GM19395 (cell line): ENCODE measurements at regions not wholly inside any gene's neighbourhood (a gene's known extent, or its start where the extent isn't known, plus 50 kb on each side); places are given as distances from the start of the nearest gene placed in this dataset.

Experiments used
- ATAC-seq: cut with Tn5 transposase; IDR thresholded peaks from one replicate; pipeline ENCODE4 v1.9.1; 2021; ENCODE audit warnings: mild to moderate bottlenecking, moderate library complexity; ENCODE audit not compliant: unreplicated experiment

GRCh38 chr1:68551459-68551858 is 54.6 kb upstream of the DEPDC1 start:
- ATAC-seq = no peak

GRCh38 chr1:68558321-68559026 is 61.6 kb upstream of the DEPDC1 start:
- ATAC-seq = no peak

- ATAC-seq = no peak
These were observed 69.0 kb upstream of the DEPDC1 start for GRCh38 chr1:68565923-68566322.

- no peak for ATAC-seq
These were observed 74.0 kb upstream of the DEPDC1 start for GRCh38 chr1:68570871-68571270.

DNA sequence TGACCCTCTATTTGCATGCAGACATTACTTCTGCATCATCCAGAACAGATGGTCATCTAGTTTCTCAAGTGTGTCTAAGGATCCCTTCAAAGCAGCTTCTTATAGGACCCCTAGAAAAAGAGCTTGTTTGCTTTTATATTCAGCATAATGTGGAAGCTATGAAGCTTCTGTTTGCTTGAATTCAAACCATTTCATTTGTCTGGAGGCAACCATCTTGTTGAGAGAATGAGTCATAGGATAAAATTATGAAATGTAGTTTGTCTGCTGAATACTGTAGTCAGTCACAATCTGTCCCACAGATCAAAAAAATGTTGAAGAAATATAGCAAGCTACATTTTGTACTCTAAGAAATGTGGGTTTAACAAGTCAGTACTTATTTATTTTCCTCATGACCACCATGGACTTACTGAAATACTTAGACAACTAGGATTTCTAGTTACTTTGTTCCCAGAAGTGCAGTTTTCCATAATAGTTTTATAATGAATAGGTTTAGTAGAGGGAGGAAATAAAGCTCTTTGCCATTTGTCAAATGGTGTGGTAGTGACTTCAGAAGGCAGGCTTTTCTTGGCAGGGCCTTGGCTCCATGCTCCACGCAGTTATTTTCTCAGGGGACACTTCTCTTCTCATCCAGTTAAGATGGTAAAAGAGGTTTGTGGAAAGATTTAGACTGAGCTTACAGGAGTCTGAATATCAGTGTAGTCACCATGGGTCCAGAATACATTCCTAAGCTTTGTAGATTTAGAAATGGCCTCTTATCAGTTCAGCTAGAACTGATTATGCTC is 74.8 kb upstream of the DEPDC1 start:
- no peak for ATAC-seq

DNA sequence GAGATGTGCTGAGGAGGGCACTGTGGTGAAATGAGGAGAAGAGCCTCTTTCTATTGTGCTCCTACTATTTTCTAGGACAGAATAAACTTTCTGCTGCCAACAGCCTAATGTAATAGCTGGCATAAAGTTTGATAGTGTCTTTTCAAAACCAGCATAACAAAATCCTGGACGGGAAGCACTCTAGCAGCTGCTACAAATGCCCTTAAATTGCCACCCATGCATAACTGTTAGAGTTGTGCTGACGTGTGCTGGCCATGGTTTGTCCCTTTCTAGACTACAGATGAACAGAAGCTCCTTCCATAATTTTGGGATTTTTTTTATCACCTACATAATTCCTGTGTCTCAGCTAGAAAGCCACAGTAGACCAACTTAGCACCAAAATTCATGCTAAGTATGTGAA is 88.5 kb upstream of the DEPDC1 start:
- ATAC-seq = no peak

DNA sequence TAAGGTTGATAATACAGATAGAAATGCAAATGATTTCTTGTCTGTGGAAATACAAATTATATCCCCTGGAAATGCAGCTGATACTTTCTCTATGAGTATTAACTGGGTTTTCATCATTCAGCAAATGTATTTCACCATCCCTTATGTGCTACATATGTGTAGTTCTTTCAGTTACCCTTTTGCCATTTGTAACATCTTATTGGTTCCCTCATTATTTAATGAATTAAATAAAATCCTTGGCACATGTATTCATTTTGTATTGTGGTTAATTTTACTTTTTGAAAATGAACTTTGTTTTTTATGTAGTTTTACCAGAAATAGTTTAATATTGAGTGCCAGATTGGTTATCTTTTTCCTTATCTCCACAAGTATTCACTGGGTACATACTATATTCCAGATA is 89.9 kb upstream of the DEPDC1 start:
- no peak for ATAC-seq

GRCh38 chr1:68588304-68588703 is 91.4 kb upstream of the DEPDC1 start:
- ATAC-seq = no peak

- no peak for ATAC-seq
These were observed 93.6 kb upstream of the DEPDC1 start for GRCh38 chr1:68590473-68590872.

GRCh38 chr1:68594851-68595250 is 98.0 kb upstream of the DEPDC1 start:
- no peak for ATAC-seq

- ATAC-seq = no peak
These were observed 103.3 kb upstream of the DEPDC1 start for GRCh38 chr1:68600049-68600661.

DNA sequence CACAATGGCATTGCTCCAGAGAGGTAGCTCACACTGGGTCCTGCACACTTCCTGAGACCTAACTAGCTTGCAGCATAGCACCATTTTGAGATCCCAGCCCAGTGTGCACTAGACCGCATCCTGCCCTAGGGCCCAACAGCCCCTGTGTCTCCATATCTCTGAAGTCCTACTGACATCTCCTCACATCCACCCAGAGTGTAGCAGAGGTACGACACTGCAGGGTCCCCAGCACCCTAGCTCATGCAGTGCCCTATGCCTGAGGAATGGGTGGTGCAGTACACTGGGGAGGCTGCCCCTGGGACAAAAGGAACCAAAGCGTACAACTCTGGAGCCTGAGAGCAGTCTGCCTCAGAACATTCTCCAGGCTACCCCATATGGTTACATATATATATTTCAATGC is 111.4 kb upstream of the DEPDC1 start:
- ATAC-seq = no peak

DNA sequence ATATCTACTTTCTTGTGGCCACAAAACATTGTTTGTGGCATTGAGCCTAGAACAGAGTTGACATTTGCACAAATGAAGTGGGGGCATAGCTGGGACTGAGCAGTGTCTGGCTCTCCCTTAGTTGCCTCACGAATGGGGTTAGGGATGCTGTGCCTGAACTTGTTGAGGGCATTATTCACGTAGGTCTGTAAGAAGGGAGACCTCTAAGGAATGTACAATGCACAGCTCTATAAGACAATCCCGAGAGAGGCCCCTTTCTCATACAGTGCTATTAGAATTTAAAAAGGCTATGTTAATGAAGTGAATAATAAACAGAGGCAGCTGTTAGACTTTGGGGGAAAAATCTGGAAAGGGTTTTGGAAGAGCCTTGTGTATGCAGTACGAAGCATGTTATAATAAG is 118.4 kb upstream of the DEPDC1 start:
- no peak for ATAC-seq

GRCh38 chr1:68617942-68618341 is 121.1 kb upstream of the DEPDC1 start:
- no peak for ATAC-seq

DNA sequence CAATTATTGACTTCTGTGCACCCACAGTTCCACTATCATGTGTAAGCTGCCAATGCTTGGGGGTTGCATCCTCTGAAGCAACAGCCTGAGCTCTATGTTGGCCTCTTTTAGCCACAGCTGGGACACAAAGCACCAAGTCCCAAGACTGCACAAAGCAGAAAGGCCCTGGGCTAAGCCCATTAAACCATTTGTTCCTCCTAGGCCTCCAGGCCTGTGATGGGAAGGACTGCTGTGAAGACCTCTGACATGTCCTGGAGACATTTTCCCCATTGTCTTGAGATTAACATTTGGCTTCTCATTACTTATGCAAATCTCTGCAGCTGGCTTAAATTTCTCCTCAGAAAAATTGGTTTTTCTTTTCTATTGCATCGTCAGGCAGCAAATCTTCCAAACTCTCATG is 123.7 kb upstream of the DEPDC1 start:
- ATAC-seq = no peak

DNA sequence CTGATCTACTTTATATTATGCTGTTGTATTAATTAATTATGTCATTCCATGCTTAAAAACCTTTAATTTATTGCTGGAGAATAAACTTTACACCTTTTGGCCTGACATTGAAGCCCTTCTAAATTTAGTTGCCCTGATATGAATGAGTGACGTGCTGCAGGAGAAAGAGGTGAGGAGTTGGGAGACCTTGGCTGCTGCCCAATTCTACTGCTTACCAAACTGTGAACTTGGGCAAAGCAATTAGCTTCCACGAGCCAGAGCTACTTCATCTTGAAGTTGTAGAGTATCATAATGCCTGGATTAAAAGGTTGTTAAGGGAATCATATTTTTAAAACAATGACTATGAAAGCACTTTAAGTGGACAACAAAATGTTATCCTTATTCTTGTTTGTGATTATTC is 126.8 kb upstream of the DEPDC1 start:
- ATAC-seq = no peak

DNA sequence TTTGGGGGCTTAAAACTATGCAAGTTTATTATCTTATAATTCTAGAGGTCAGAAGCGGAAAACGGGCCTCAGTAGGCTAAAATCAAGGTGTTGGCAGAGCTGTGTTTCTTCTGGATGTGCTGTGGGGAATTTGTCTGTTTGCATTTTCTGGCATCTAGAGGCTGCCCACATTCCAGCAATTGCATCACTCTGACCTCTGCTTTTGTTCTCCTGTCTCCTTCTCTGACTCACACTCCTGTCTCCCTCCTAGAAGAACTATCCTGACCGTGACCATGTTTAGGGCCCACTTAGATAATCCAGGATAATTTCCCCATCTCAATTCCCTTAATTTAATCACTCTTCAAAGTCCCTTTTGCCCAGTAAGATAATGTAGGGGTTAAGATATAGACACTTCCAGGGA is 127.4 kb upstream of the DEPDC1 start:
- ATAC-seq = no peak

GRCh38 chr1:68625624-68626023 is 128.7 kb upstream of the DEPDC1 start:
- ATAC-seq = no peak

DNA sequence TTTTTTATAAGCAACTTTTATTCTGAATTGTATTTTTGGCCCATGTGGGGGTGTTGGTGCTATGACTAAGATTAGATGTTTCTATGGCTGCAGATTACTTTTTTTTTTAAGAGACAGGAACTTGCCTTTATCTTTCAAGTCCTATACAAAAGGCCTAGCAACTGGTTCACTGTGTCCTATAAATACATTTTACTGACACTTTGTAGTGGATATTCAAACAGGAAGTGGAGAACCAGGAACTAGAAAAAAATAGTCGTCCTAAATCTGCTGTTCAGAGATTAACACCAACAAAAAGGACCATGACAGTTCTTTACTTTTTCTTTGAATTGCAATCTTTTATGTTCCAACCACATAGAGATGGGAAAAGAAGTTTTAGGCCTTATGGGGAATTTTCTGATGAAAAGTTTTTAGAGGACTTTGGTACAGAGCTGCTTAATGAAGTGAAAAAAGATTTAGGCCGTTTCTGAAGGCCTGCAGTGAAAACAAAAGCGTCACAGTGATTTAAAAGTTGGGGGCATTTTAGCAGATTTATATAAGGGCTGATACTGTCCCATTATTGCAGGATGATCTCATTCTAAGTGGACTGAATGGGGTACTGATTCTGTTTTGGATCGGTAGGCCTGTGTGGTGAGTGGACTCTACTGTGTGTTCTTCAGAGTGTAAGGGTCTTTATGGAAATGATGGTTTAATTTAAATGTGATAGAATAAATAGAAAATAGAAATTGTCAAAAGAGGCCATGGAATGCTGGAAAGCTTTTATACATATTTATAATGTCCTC is 136.4 kb upstream of the DEPDC1 start:
- no peak for ATAC-seq

DNA sequence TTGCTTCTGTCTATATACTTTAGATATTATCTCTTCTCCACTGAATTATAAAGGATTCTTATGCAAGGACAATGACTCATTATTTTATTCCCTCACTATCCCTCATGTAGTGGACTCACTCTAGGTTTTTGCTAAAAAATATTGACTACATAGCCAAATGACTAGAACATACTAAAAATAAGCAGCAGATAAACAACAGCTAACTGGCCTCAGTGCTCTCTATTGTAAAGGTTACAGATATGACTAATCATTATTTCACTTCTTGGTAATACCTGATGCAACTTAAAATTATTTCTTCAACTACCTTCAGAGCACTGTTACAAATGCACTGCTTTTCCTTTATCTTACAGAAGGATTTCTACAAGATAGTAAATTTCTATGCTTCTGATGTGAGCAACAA is 147.6 kb upstream of the DEPDC1 start:
- no peak for ATAC-seq

GRCh38 chr1:68651115-68651514 is 154.2 kb upstream of the DEPDC1 start:
- no peak for ATAC-seq
